ENCODE measurements at regions not wholly inside any gene's neighbourhood (a gene's known extent, or its start where the extent isn't known, plus 50 kb on each side); places are given as distances from the start of the nearest gene placed in this dataset.

DNA sequence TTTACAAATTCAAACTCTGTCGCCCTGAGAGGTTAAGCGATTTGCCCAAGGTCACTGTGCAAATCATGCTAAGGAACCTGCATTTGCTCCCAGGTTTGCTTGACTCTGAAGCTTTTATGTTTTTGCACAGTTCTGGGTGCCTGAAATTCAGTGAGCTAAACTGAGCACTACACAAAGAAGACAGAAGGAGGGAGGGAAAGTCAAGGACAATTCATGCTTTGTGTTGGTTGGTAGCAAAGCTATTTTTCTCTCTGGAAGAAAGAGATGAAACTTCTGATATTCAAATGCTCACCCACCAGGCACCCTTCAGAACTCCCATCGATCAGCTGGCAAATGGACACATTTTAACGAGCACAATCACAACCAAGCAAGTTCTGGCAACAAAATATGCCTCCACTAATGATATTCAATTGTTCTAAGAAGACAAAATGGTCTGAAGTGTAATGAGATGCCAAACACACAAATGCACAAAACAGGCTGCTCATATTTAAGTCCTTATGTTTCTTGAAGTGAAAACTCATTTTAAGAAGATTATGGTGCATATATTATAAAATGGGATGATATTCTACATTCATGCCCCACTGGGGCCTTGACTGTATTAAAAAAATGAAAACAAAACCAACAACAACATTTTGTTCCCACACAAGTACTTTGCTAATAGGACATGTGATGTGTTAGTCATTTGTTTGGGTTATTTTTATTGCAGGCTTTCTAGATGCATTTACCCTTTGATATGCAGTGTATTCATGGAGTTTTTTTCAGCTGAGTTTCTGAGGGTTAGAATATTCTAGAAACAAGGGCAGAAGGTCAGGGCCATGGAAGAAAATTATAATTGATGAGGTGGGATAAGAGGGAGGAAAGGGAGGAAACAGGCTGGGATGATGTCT lies 445.6 kb upstream of the CELF4 start:
- Mint-ChIP-seq H3K27ac (no peak overlapping the region), H3K27me3 (ENCODE audit: insufficient read depth, low read depth) (peaks cover 5% of the 10 kb centered on the region), H3K36me3 (no peaks in the 10 kb centered on the region), H3K4me3 (no peak overlapping the region), H3K4me1 (no peaks in the 10 kb centered on the region), H3K9me3 (peaks cover 3% of the 10 kb centered on the region)
- TF ChIP-seq, protein P1, sequence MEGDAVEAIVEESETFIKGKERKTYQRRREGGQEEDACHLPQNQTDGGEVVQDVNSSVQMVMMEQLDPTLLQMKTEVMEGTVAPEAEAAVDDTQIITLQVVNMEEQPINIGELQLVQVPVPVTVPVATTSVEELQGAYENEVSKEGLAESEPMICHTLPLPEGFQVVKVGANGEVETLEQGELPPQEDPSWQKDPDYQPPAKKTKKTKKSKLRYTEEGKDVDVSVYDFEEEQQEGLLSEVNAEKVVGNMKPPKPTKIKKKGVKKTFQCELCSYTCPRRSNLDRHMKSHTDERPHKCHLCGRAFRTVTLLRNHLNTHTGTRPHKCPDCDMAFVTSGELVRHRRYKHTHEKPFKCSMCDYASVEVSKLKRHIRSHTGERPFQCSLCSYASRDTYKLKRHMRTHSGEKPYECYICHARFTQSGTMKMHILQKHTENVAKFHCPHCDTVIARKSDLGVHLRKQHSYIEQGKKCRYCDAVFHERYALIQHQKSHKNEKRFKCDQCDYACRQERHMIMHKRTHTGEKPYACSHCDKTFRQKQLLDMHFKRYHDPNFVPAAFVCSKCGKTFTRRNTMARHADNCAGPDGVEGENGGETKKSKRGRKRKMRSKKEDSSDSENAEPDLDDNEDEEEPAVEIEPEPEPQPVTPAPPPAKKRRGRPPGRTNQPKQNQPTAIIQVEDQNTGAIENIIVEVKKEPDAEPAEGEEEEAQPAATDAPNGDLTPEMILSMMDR (IDR thresholded peaks at IDR 0.05), result no peak
- TF ChIP-seq EZH2 (IDR thresholded peaks at IDR 0.05) (no peak), EZH2phosphoT487 (IDR thresholded peaks at IDR 0.05) (no peak)
- Histone ChIP-seq H3K27me3 (no peaks in the 10 kb centered on the region), H3K4me1 (no peaks in the 10 kb centered on the region), H3K9ac (no peak overlapping the region), H3K4me3 (no peak overlapping the region), H3K79me2 (ENCODE audit: low read depth) (no peaks in the 10 kb centered on the region), H4K20me1 (ENCODE audit: low read depth) (no peaks in the 10 kb centered on the region), H3K27ac (no peak overlapping the region), H3K36me3 (no peaks in the 10 kb centered on the region), H2AFZ (replicated peaks) (no peak overlapping the region), H3K4me2 (no peak overlapping the region), H3K9me3 (ENCODE audit: low read depth) (no peaks in the 10 kb centered on the region), H3F3A (ENCODE audit: low read depth) (no peaks in the 10 kb centered on the region)
- DNase-seq (ENCODE audit: low spot score), result no peak

DNA sequence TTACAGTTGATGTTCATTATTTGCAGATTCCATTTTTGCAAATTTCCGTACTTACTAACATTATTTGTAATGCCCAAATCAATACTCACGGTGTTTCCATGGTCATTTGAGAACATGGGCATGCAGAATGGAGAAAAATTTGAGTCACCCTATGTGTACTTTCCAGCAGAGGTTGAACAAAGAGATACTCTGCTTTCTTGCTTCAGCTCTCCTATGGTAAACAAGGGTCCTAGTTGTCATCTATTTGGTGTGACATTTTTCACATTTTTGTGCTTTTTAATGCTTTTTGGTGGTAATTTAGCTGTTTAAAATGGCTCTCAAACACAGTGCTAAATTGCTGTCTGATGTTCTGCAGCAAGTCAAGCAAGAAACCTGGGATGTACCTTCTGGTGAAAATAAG lies 444.4 kb upstream of the CELF4 start:
- H3K4me3 ChIP-seq, result no peak overlapping the region
- TF ChIP-seq EZH2phosphoT487 (IDR thresholded peaks at IDR 0.05), result no peak
- no peak for TF ChIP-seq EZH2 (IDR thresholded peaks at IDR 0.05)
- TF ChIP-seq, protein P1 (IDR thresholded peaks at IDR 0.05), result no peak
- no peaks in the 10 kb centered on the region for H3K36me3 Mint-ChIP-seq
- no peaks in the 10 kb centered on the region for H4K20me1 ChIP-seq (ENCODE audit: low read depth)
- no peaks in the 10 kb centered on the region for H3K4me1 Mint-ChIP-seq
- H3K4me2 ChIP-seq, result no peak overlapping the region
- no peak overlapping the region for H2AFZ ChIP-seq (replicated peaks)
- H3K27ac ChIP-seq, result no peak overlapping the region
- H3K4me1 ChIP-seq, result no peaks in the 10 kb centered on the region
- H3K27me3 ChIP-seq, result no peaks in the 10 kb centered on the region
- H3K9me3 ChIP-seq (ENCODE audit: low read depth), result no peaks in the 10 kb centered on the region
- H3K79me2 ChIP-seq (ENCODE audit: low read depth), result no peaks in the 10 kb centered on the region
- H3K27ac Mint-ChIP-seq, result no peak overlapping the region
- H3K9me3 Mint-ChIP-seq, result no peaks in the 10 kb centered on the region
- H3K27me3 Mint-ChIP-seq (ENCODE audit: insufficient read depth, low read depth), result peaks cover under 1% of the 10 kb centered on the region
- no peak for DNase-seq (ENCODE audit: low spot score)
- H3K9ac ChIP-seq, result no peak overlapping the region
- H3F3A ChIP-seq (ENCODE audit: low read depth), result no peaks in the 10 kb centered on the region
- H3K36me3 ChIP-seq, result no peaks in the 10 kb centered on the region
- no peak overlapping the region for H3K4me3 Mint-ChIP-seq

DNA sequence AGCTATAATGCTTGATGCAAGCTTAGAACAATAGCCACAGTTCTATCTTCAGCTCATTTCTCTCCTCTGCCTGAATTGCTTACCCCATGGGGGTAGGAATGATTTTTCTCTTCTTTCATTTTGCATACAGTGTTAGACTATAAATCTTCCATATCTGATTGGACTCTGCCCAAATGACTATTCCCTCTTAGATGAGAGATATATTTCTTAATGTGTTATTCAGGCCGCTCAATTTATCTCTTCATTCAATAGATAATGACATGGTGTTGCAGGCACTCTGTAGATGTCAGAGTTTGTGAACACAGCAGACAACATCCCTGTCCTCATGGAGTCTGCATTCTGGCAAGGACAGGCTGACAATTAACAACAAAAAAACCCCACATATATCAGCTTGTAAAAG lies 443.7 kb upstream of the CELF4 start:
- H3F3A ChIP-seq (ENCODE audit: low read depth), result no peaks in the 10 kb centered on the region
- H2AFZ ChIP-seq (replicated peaks), result no peak overlapping the region
- no peaks in the 10 kb centered on the region for H3K27me3 ChIP-seq
- no peak for TF ChIP-seq EZH2 (IDR thresholded peaks at IDR 0.05)
- TF ChIP-seq, protein P1 (IDR thresholded peaks at IDR 0.05), result no peak
- TF ChIP-seq EZH2phosphoT487 (IDR thresholded peaks at IDR 0.05), result no peak
- no peak overlapping the region for H3K27ac Mint-ChIP-seq
- no peaks in the 10 kb centered on the region for H3K9me3 ChIP-seq (ENCODE audit: low read depth)
- no peaks in the 10 kb centered on the region for H3K79me2 ChIP-seq (ENCODE audit: low read depth)
- no peaks in the 10 kb centered on the region for H3K4me1 Mint-ChIP-seq
- no peak overlapping the region for H3K4me3 Mint-ChIP-seq
- no peak for DNase-seq (ENCODE audit: low spot score)
- H3K4me2 ChIP-seq, result no peak overlapping the region
- no peak overlapping the region for H3K9ac ChIP-seq
- no peaks in the 10 kb centered on the region for H4K20me1 ChIP-seq (ENCODE audit: low read depth)
- H3K4me1 ChIP-seq, result no peaks in the 10 kb centered on the region
- peaks cover 2% of the 10 kb centered on the region for H3K27me3 Mint-ChIP-seq (ENCODE audit: insufficient read depth, low read depth)
- no peaks in the 10 kb centered on the region for H3K36me3 ChIP-seq
- no peak overlapping the region for H3K27ac ChIP-seq
- no peaks in the 10 kb centered on the region for H3K9me3 Mint-ChIP-seq
- H3K36me3 Mint-ChIP-seq, result no peaks in the 10 kb centered on the region
- no peak overlapping the region for H3K4me3 ChIP-seq
